ENCODE measurements at regions not wholly inside any gene's neighbourhood (a gene's known extent, or its start where the extent isn't known, plus 50 kb on each side); places are given as distances from the start of the nearest gene placed in this dataset.

DNA sequence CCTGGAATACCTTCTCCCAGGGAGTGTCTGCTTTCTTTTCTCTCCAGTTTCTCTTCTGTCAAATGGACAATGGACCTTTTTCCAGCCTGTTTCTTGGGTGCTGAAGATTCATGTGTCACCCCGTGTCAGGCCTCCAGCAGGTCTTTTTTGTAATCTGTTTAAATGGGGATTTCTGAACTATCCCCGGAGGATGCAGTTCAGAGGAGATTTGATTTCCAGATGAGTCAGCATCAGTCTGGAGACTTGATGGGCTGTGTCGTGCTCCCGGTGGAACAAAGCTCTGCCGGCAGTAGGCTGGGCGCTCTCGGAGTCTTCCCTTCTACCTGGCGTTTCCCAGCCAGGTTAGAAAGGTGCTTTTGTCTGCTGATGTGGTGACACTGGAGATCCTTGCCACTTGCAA lies 440.6 kb downstream of the HS3ST3B1 start:
- Mint-ChIP-seq H3K27ac (ENCODE audit: unreplicated experiment) (no peak overlapping the region), H3K9me3 (ENCODE audit: low read depth, unreplicated experiment) (peaks cover 2% of the 10 kb centered on the region), H3K4me1 (ENCODE audit: low read depth, unreplicated experiment) (peaks cover 12% of the 10 kb centered on the region), H3K4me3 (ENCODE audit: low read depth, unreplicated experiment) (no peak overlapping the region), H3K27me3 (ENCODE audit: unreplicated experiment) (no peaks in the 10 kb centered on the region), H3K36me3 (ENCODE audit: insufficient read depth, unreplicated experiment) (peaks cover 5% of the 10 kb centered on the region)
- no TSS peak for BruUV-seq (replicated peaks)
- DNase-seq = no peak
- intact Hi-C loops (cut with micrococcal nuclease; ENCODE audit: unreplicated experiment) = no loop called here
- TF ChIP-seq, protein P1, sequence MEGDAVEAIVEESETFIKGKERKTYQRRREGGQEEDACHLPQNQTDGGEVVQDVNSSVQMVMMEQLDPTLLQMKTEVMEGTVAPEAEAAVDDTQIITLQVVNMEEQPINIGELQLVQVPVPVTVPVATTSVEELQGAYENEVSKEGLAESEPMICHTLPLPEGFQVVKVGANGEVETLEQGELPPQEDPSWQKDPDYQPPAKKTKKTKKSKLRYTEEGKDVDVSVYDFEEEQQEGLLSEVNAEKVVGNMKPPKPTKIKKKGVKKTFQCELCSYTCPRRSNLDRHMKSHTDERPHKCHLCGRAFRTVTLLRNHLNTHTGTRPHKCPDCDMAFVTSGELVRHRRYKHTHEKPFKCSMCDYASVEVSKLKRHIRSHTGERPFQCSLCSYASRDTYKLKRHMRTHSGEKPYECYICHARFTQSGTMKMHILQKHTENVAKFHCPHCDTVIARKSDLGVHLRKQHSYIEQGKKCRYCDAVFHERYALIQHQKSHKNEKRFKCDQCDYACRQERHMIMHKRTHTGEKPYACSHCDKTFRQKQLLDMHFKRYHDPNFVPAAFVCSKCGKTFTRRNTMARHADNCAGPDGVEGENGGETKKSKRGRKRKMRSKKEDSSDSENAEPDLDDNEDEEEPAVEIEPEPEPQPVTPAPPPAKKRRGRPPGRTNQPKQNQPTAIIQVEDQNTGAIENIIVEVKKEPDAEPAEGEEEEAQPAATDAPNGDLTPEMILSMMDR (IDR thresholded peaks at IDR 0.05; ENCODE audit: unreplicated experiment) = no peak
- CTCF ChIA-PET = no interaction called here

GRCh38 chr17:14739656-14740431 lies 439.0 kb downstream of the HS3ST3B1 start:
- TF ChIP-seq, protein P1 (IDR thresholded peaks at IDR 0.05; ENCODE audit: unreplicated experiment) = no peak
- Mint-ChIP-seq H3K36me3 (ENCODE audit: insufficient read depth, unreplicated experiment) (peaks cover 5% of the 10 kb centered on the region), H3K27me3 (ENCODE audit: unreplicated experiment) (no peaks in the 10 kb centered on the region), H3K27ac (ENCODE audit: unreplicated experiment) (no peak overlapping the region), H3K4me1 (ENCODE audit: low read depth, unreplicated experiment) (peaks cover 12% of the 10 kb centered on the region), H3K4me3 (ENCODE audit: low read depth, unreplicated experiment) (no peak overlapping the region), H3K9me3 (ENCODE audit: low read depth, unreplicated experiment) (no peaks in the 10 kb centered on the region)
- CTCF ChIA-PET = no interaction called here
- intact Hi-C loops (cut with micrococcal nuclease; ENCODE audit: unreplicated experiment) = loop anchor here (2.0 kb wide), 1 partner anchor 69 kb away; no protein-coding TSS in a partner anchor
- DNase-seq = no peak
- no TSS peak for BruUV-seq (replicated peaks)

- H3K36me3 Mint-ChIP-seq (ENCODE audit: insufficient read depth, unreplicated experiment) = peaks cover 5% of the 10 kb centered on the region
- no peaks in the 10 kb centered on the region for H3K27me3 Mint-ChIP-seq (ENCODE audit: unreplicated experiment)
- TF ChIP-seq, protein P1 (IDR thresholded peaks at IDR 0.05; ENCODE audit: unreplicated experiment) = no peak
- no TSS peak for BruUV-seq (replicated peaks)
- H3K9me3 Mint-ChIP-seq (ENCODE audit: low read depth, unreplicated experiment) = peaks cover 3% of the 10 kb centered on the region
- CTCF ChIA-PET = no interaction called here
- intact Hi-C loops (cut with micrococcal nuclease; ENCODE audit: unreplicated experiment) = loop anchor here (1.0 to 2.0 kb wide), 2 partner anchors 38 to 68 kb away; no protein-coding TSS in a partner anchor
- H3K4me1 Mint-ChIP-seq (ENCODE audit: low read depth, unreplicated experiment) = peaks cover 12% of the 10 kb centered on the region
- no peak for DNase-seq
- H3K27ac Mint-ChIP-seq (ENCODE audit: unreplicated experiment) = peak overlapping the region; percentile 44
- H3K4me3 Mint-ChIP-seq (ENCODE audit: low read depth, unreplicated experiment) = no peak overlapping the region
Measured at GRCh38 chr17:14738652-14738988, 437.7 kb downstream of the HS3ST3B1 start.

- TF ChIP-seq, protein P1 (IDR thresholded peaks at IDR 0.05; ENCODE audit: unreplicated experiment) = no peak
- intact Hi-C loops (cut with micrococcal nuclease; ENCODE audit: unreplicated experiment) = loop anchor here (1.0 to 2.0 kb wide), 2 partner anchors 38 to 67 kb away; no protein-coding TSS in a partner anchor
- no TSS peak for BruUV-seq (replicated peaks)
- CTCF ChIA-PET = no interaction called here
- peak; percentile 87 for DNase-seq
- Mint-ChIP-seq H3K27ac (ENCODE audit: unreplicated experiment) (peak overlapping the region; percentile 44), H3K4me1 (ENCODE audit: low read depth, unreplicated experiment) (peaks cover 12% of the 10 kb centered on the region), H3K27me3 (ENCODE audit: unreplicated experiment) (no peaks in the 10 kb centered on the region), H3K9me3 (ENCODE audit: low read depth, unreplicated experiment) (peaks cover 6% of the 10 kb centered on the region), H3K36me3 (ENCODE audit: insufficient read depth, unreplicated experiment) (peaks cover 5% of the 10 kb centered on the region), H3K4me3 (ENCODE audit: low read depth, unreplicated experiment) (no peak overlapping the region)
Measured at GRCh38 chr17:14737984-14738651, 437.2 kb downstream of the HS3ST3B1 start.

Data from Calu3 (cell line).